Karpas-422 (cell line): ENCODE measurements at regions not wholly inside any gene's neighbourhood (a gene's known extent, or its start where the extent isn't known, plus 50 kb on each side); places are given as distances from the start of the nearest gene placed in this dataset.
A peak's percentile ranks its signal among the peaks of the same experiment; 100 is the strongest.

Source experiments
- DNase-seq: peaks from one replicate; pipeline ENCODE4 v3.0.0-alpha.2; 2015
- H2AFZ ChIP-seq: fragments of 200-600 bp; sonication (generic); 2 replicates; pipeline ENCODE4 v1.6.1; 2014; ENCODE audit warnings: antibody characterized with exemption, low read length, mixed read lengths
- H3K27ac ChIP-seq: fragments of 200-600 bp; sonication (generic); 2 replicates; pipeline ENCODE4 v1.5.1; 2014; ENCODE audit warnings: mild to moderate bottlenecking, low read length, moderate library complexity
- H3K27me3 ChIP-seq: fragments of 200-600 bp; sonication (generic); 2 replicates; pipeline ENCODE4 v1.6.1; 2014; ENCODE audit warnings: low read length, mixed read lengths
- H3K36me3 ChIP-seq: fragments of 200-600 bp; sonication (generic); 2 replicates; pipeline ENCODE4 v1.6.1; 2014; ENCODE audit warnings: low read length, mixed read lengths; ENCODE audit not compliant: insufficient read depth
- H3K4me1 ChIP-seq: fragments of 200-600 bp; sonication (generic); 2 replicates; pipeline ENCODE4 v1.6.1; 2014; ENCODE audit warnings: mild to moderate bottlenecking, low read length, mixed read lengths
- H3K4me2 ChIP-seq: fragments of 200-600 bp; sonication (generic); 2 replicates; pipeline ENCODE4 v1.6.1; 2014; ENCODE audit warnings: low read length, low read depth, mild to moderate bottlenecking; ENCODE audit not compliant: poor library complexity, severe bottlenecking
- H3K4me3 ChIP-seq: fragments of 200-600 bp; sonication (generic); 2 replicates; pipeline ENCODE4 v1.5.1; 2014; ENCODE audit warnings: mild to moderate bottlenecking, antibody characterized with exemption, low read length, mixed read lengths
- H3K79me2 ChIP-seq: fragments of 200-600 bp; sonication (generic); 2 replicates; pipeline ENCODE4 v1.6.1; 2014; ENCODE audit warnings: mild to moderate bottlenecking, low read length, mixed read lengths
- H3K9ac ChIP-seq: fragments of 200-600 bp; sonication (generic); 2 replicates; pipeline ENCODE4 v1.6.0; 2014; ENCODE audit warnings: low read length
- H3K9me2 ChIP-seq: fragments of 200-600 bp; sonication (generic), shearing (Covaris generic); replicated peaks from 2 replicates; pipeline ENCODE4 v1.6.0; 2014; ENCODE audit warnings: mild to moderate bottlenecking, low read length, moderate library complexity; ENCODE audit not compliant: insufficient read depth
- H3K9me3 ChIP-seq: fragments of 300-700, 200-600 bp; sonication (generic); 2 replicates; pipeline ENCODE4 v1.6.1; 2014; ENCODE audit warnings: low read length, mixed read lengths
- H4K20me1 ChIP-seq: fragments of 200-600 bp; sonication (generic); 2 replicates; pipeline ENCODE4 v1.6.1; 2014; ENCODE audit warnings: mild to moderate bottlenecking, antibody characterized with exemption, low read length, low read depth; ENCODE audit not compliant: insufficient read depth

DNA sequence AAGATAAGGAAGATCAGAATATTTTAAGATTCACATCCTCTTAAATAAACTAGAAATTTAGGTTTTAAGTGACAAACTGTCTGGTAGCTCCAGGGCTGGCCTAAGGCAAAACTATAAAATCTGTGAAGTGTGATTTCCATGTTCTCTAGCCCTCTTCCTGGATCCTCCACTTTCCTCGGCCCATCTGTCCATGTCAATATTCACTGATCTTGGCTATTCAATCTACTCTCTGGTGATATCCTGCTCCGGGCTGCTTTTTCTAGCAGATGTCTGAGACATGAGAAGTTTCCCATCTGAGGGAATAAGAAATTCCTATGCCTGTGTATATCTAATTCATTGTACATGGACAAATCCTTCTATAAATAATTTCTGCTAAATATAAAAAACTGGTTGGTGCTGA, 500.4 kb downstream of the GALC start:
- Histone ChIP-seq H2AFZ (peak overlapping the region; percentile 22), H3K4me1 (peaks cover 3% of the 10 kb centered on the region; the same call in 1 of the 2 replicates), H3K27me3 (no peaks in the 10 kb centered on the region), H3K36me3 (no peaks in the 10 kb centered on the region), H3K79me2 (no peaks in the 10 kb centered on the region), H3K9me2 (no peaks in the 10 kb centered on the region), H3K9me3 (no peaks in the 10 kb centered on the region), H4K20me1 (no peaks in the 10 kb centered on the region), H3K27ac (no peak overlapping the region), H3K4me2 (no peak overlapping the region), H3K9ac (no peak overlapping the region), H3K4me3 (no peak overlapping the region)
- DNase-seq = no peak

- H3K9me3 ChIP-seq = no peaks in the 10 kb centered on the region
- no peak overlapping the region for H3K4me2 ChIP-seq
- H3K9ac ChIP-seq = no peak overlapping the region
- no peaks in the 10 kb centered on the region for H3K27me3 ChIP-seq
- H3K4me1 ChIP-seq = peaks cover 3% of the 10 kb centered on the region; the same call in 1 of the 2 replicates
- H4K20me1 ChIP-seq = no peaks in the 10 kb centered on the region
- DNase-seq = no peak
- no peak overlapping the region for H2AFZ ChIP-seq
- H3K79me2 ChIP-seq = no peaks in the 10 kb centered on the region
- no peak overlapping the region for H3K4me3 ChIP-seq
- H3K36me3 ChIP-seq = no peaks in the 10 kb centered on the region
- no peaks in the 10 kb centered on the region for H3K9me2 ChIP-seq
- no peak overlapping the region for H3K27ac ChIP-seq
Observed at GRCh38 chr14:87491816-87492215, 501.2 kb downstream of the GALC start.

- no peaks in the 10 kb centered on the region for H4K20me1 ChIP-seq
- no peaks in the 10 kb centered on the region for H3K36me3 ChIP-seq
- DNase-seq = no peak
- no peaks in the 10 kb centered on the region for H3K79me2 ChIP-seq
- H3K27me3 ChIP-seq = no peaks in the 10 kb centered on the region
- H2AFZ ChIP-seq = no peak overlapping the region
- H3K4me2 ChIP-seq = no peak overlapping the region
- peaks cover 2% of the 10 kb centered on the region; the same call in 1 of the 2 replicates for H3K4me1 ChIP-seq
- no peak overlapping the region for H3K9ac ChIP-seq
- H3K27ac ChIP-seq = no peak overlapping the region
- no peaks in the 10 kb centered on the region for H3K9me2 ChIP-seq
- no peaks in the 10 kb centered on the region for H3K9me3 ChIP-seq
- H3K4me3 ChIP-seq = no peak overlapping the region
Observed at GRCh38 chr14:87489196-87489819, 503.7 kb downstream of the GALC start.

DNA sequence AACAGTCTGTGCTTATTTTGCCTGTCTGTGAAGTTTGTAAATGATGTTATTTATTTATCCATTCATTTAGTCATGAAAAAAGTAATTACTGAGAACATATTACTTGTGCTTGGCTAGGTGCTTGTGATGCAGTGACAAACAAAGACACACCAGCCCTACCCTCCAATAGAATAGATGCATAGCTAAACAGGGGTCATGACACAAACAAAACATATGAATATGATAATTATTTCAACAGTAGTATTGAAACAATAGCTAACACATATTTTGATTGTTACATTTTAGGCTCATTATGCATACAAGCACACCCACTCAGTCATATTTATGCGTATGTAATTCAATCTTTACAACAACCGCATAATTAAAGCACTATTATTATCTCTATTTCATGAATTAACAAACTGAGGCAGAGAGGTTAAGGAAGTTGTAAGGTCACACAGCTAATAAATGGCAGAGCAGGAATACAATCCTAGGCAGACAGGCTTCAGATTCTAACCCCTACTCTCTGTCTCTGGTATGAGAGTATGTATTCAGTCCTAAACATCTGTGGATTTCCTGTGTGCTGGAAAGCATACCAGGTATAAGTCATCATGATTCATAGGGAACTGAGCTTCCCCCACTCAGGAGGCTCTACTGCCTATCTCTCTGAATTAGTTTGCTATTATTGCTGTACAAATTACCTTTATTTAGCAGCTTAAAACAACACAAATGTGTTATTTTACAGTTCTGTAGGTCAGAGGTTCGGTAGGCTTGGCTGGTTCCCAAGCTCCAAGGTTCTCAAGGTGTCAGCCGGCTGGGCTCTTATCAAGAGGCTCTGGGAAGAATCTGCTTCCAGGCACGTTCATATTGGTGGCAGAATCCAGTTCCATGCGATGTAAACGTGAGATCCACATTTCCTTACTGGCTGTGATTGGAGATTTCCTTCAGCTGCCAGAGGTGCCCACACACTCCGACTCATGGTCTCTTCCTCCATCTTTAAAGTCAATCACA, 509.4 kb downstream of the GALC start:
- H3K4me3 ChIP-seq = no peak overlapping the region
- H3K36me3 ChIP-seq = no peaks in the 10 kb centered on the region
- no peak overlapping the region for H3K9ac ChIP-seq
- no peaks in the 10 kb centered on the region for H4K20me1 ChIP-seq
- H3K4me1 ChIP-seq = no peaks in the 10 kb centered on the region
- H3K27me3 ChIP-seq = no peaks in the 10 kb centered on the region
- H3K4me2 ChIP-seq = no peak overlapping the region
- H2AFZ ChIP-seq = no peak overlapping the region
- H3K9me3 ChIP-seq = no peaks in the 10 kb centered on the region
- no peak for DNase-seq
- no peak overlapping the region for H3K27ac ChIP-seq
- no peaks in the 10 kb centered on the region for H3K79me2 ChIP-seq
- H3K9me2 ChIP-seq = no peaks in the 10 kb centered on the region

DNA sequence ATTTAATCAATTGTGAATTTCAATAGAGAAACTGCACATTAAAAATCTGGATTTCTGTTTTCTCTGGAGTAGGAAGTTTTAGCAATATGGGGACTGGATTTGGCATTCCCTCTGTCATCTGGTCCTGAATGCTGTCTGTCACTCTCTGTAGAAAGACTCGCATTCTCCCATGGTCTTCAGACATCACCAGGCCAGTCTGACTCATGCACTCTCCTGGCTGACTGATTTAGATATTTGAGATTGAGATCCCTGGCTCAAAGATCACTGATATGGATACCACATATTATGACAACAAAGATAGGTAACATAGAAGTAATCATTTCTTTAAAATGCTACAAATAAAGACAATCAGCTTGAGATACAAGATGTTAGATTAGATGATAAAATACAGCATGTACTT, 524.5 kb downstream of the GALC start:
- no peak for DNase-seq
- no peaks in the 10 kb centered on the region for H3K9me2 ChIP-seq
- no peaks in the 10 kb centered on the region for H3K36me3 ChIP-seq
- no peak overlapping the region for H3K4me3 ChIP-seq
- no peaks in the 10 kb centered on the region for H4K20me1 ChIP-seq
- H3K79me2 ChIP-seq = no peaks in the 10 kb centered on the region
- no peak overlapping the region for H3K4me2 ChIP-seq
- H2AFZ ChIP-seq = no peak overlapping the region
- H3K27me3 ChIP-seq = no peaks in the 10 kb centered on the region
- no peaks in the 10 kb centered on the region for H3K4me1 ChIP-seq
- no peak overlapping the region for H3K9ac ChIP-seq
- no peaks in the 10 kb centered on the region for H3K9me3 ChIP-seq
- no peak overlapping the region for H3K27ac ChIP-seq

GRCh38 chr14:87467578-87467977, 525.4 kb downstream of the GALC start:
- Histone ChIP-seq H3K9me2 (no peaks in the 10 kb centered on the region), H4K20me1 (no peaks in the 10 kb centered on the region), H3K27me3 (no peaks in the 10 kb centered on the region), H3K4me2 (no peak overlapping the region), H3K9me3 (no peaks in the 10 kb centered on the region), H3K4me1 (no peaks in the 10 kb centered on the region), H3K9ac (no peak overlapping the region), H3K27ac (no peak overlapping the region), H3K36me3 (no peaks in the 10 kb centered on the region), H3K4me3 (no peak overlapping the region), H2AFZ (0 out of 2 replicates have a peak overlapping the region, but pooled peaks have one; percentile 21), H3K79me2 (no peaks in the 10 kb centered on the region)
- DNase-seq = no peak

- no peak for DNase-seq
- Histone ChIP-seq H3K4me3 (no peak overlapping the region), H2AFZ (no peak overlapping the region), H3K9me3 (no peaks in the 10 kb centered on the region), H3K4me1 (no peaks in the 10 kb centered on the region), H4K20me1 (no peaks in the 10 kb centered on the region), H3K9me2 (no peaks in the 10 kb centered on the region), H3K36me3 (no peaks in the 10 kb centered on the region), H3K79me2 (no peaks in the 10 kb centered on the region), H3K27me3 (no peaks in the 10 kb centered on the region), H3K27ac (no peak overlapping the region), H3K9ac (no peak overlapping the region), H3K4me2 (no peak overlapping the region)
Observed at GRCh38 chr14:87465770-87466169, 527.2 kb downstream of the GALC start.

- no peak overlapping the region for H3K9ac ChIP-seq
- H3K36me3 ChIP-seq = no peaks in the 10 kb centered on the region
- H3K9me3 ChIP-seq = no peaks in the 10 kb centered on the region
- H4K20me1 ChIP-seq = no peaks in the 10 kb centered on the region
- H3K27ac ChIP-seq = no peak overlapping the region
- H3K4me1 ChIP-seq = peaks cover 17% of the 10 kb centered on the region
- no peaks in the 10 kb centered on the region for H3K27me3 ChIP-seq
- H3K9me2 ChIP-seq = no peaks in the 10 kb centered on the region
- H3K79me2 ChIP-seq = no peaks in the 10 kb centered on the region
- no peak overlapping the region for H3K4me3 ChIP-seq
- no peak overlapping the region for H3K4me2 ChIP-seq
- DNase-seq = no peak
- no peak overlapping the region for H2AFZ ChIP-seq
Observed at GRCh38 chr14:87461704-87462103, 531.3 kb downstream of the GALC start.
